PC-3 (cell line): ENCODE measurements at regions not wholly inside any gene's neighbourhood (a gene's known extent, or its start where the extent isn't known, plus 50 kb on each side); places are given as distances from the start of the nearest gene placed in this dataset.

ENCODE experiments used
- ATAC-seq: fragments of 200-7000 bp; cut with Tn5 transposase; 2 replicates; pipeline ENCODE4 v1.9.1; 2020; ENCODE audit warnings: mild to moderate bottlenecking, moderate library complexity
- BruUV-seq: library from RNA; stranded (reverse); fragments of 400-500 nt; replicated peaks from 2 replicates; lab custom pipeline; 2021; lab: Mats Ljungman, UMichigan
- CTCF ChIA-PET: fragments of 300-600 bp; sonication (Branson Sonifier 250); formaldehyde crosslinking; loops from one replicate; lab custom pipeline; 2022; ENCODE audit warnings: antibody characterized with exemption; lab: Charles Lee
- POLR2A ChIA-PET: fragments of 300-600 bp; sonication (Branson Sonifier 250); formaldehyde crosslinking; loops from one replicate; lab custom pipeline; 2022; ENCODE audit warnings: antibody characterized with exemption; ENCODE audit not compliant: unreplicated experiment; lab: Charles Lee
- DNase-seq: peaks from one replicate; pipeline ENCODE4 v3.0.0-alpha.2; 2015
- H2AFZ ChIP-seq: fragments of 300-600 bp; sonication (generic); 2 replicates; pipeline ENCODE4 v1.6.0; 2016; ENCODE audit warnings: antibody characterized with exemption, low read length
- H3F3A ChIP-seq: fragments of 300-600 bp; sonication (generic); one replicate; pipeline ENCODE4 v1.6.0; 2017; ENCODE audit warnings: antibody characterized with exemption, low read length, control low read depth, mild to moderate bottlenecking; ENCODE audit not compliant: unreplicated experiment
- H3K27ac ChIP-seq: fragments of 300-600 bp; sonication (generic); 2 replicates; pipeline ENCODE4 v1.5.1; 2016; ENCODE audit warnings: mild to moderate bottlenecking, low read length
- H3K27me3 ChIP-seq: fragments of 300-600 bp; sonication (generic); 2 replicates; pipeline ENCODE4 v1.6.1; 2016; ENCODE audit warnings: low read length, mixed read lengths
- H3K36me3 ChIP-seq: fragments of 300-600 bp; sonication (generic); 2 replicates; pipeline ENCODE4 v1.6.1; 2016; ENCODE audit warnings: low read depth, mixed run types, low read length, mixed read lengths
- H3K4me1 ChIP-seq: fragments of 300-600 bp; sonication (generic); 2 replicates; pipeline ENCODE4 v1.5.1; 2016; ENCODE audit warnings: low read length; ENCODE audit not compliant: insufficient read depth
- H3K4me2 ChIP-seq: fragments of 300-600 bp; sonication (generic); 2 replicates; pipeline ENCODE4 v1.6.0; 2016; ENCODE audit warnings: low read length
- H3K4me3 ChIP-seq: fragments of 300-600 bp; sonication (generic); 2 replicates; pipeline ENCODE4 v1.5.1; 2016; ENCODE audit warnings: mild to moderate bottlenecking, low read length, mixed read lengths
- H3K79me2 ChIP-seq: fragments of 300-600 bp; sonication (generic); 2 replicates; pipeline ENCODE4 v1.6.1; 2017; ENCODE audit warnings: low read length, mixed read lengths
- H3K9ac ChIP-seq: fragments of 300-600 bp; sonication (generic); 2 replicates; pipeline ENCODE4 v1.6.0; 2016; ENCODE audit warnings: mild to moderate bottlenecking, low read length
- H3K9me2 ChIP-seq: fragments of 300-600 bp; sonication (generic); replicated peaks from 2 replicates; pipeline ENCODE4 v1.6.1; 2016; ENCODE audit warnings: mixed run types, low read length, mixed read lengths
- H3K9me3 ChIP-seq: fragments of 300-600 bp; sonication (generic); 2 replicates; pipeline ENCODE4 v1.6.1; 2016; ENCODE audit warnings: low read length, mixed read lengths
- H4K20me1 ChIP-seq: fragments of 300-600 bp; sonication (generic); 2 replicates; pipeline ENCODE4 v1.6.1; 2016; ENCODE audit warnings: low read length, mixed read lengths
- CTCF ChIP-seq: fragments of 300-600 bp; sonication (generic); conservative IDR thresholded peaks from 2 replicates; pipeline ENCODE4 v1.5.1; 2017; ENCODE audit warnings: antibody characterized with exemption, low read depth, mild to moderate bottlenecking, low read length
- EZH2 ChIP-seq: fragments of 300-600 bp; sonication (generic); IDR thresholded peaks from one replicate; pipeline ENCODE4 v1.6.1; 2017; ENCODE audit warnings: antibody characterized with exemption, mild to moderate bottlenecking, low read length; ENCODE audit not compliant: unreplicated experiment
- EZH2phosphoT487 ChIP-seq: fragments of 300-600 bp; sonication (generic); IDR thresholded peaks from 2 replicates; pipeline ENCODE4 v1.6.1; 2018; ENCODE audit warnings: mild to moderate bottlenecking, antibody characterized with exemption, low read length, borderline replicate concordance
- intact Hi-C: fragments of 100-400 bp; cut with micrococcal nuclease; formaldehyde crosslinking; loops from 2 replicates; pipeline ENCODE4 v1.9.0; 2023

- BruUV-seq = no TSS peak
- H3K27ac ChIP-seq = no peak overlapping the region
- intact Hi-C loops = no loop called here
Measured at GRCh38 chr6:156407334-156407733, 369.8 kb upstream of the ARID1B start.

GRCh38 chr6:156406688-156407087, 370.5 kb upstream of the ARID1B start:
- no peaks in the 10 kb centered on the region for H3K27me3 ChIP-seq
- H3K4me3 ChIP-seq = no peak overlapping the region
- ChIA-PET CTCF (no interaction called here), POLR2A (no interaction called here)
- H3K4me1 ChIP-seq = no peaks in the 10 kb centered on the region
- H3K79me2 ChIP-seq = no peaks in the 10 kb centered on the region
- ATAC-seq (no peak), DNase-seq (no peak)
- no peaks in the 10 kb centered on the region for H3F3A ChIP-seq
- H3K9ac ChIP-seq = no peak overlapping the region
- no peak overlapping the region for H2AFZ ChIP-seq
- H3K9me2 ChIP-seq = no peaks in the 10 kb centered on the region
- no peak overlapping the region for H3K27ac ChIP-seq
- no peaks in the 10 kb centered on the region for H3K36me3 ChIP-seq
- H3K4me2 ChIP-seq = no peak overlapping the region
- TF ChIP-seq CTCF = no peak
- TF ChIP-seq EZH2phosphoT487 = no peak
- TF ChIP-seq EZH2 = no peak
- H4K20me1 ChIP-seq = no peaks in the 10 kb centered on the region
- intact Hi-C loops = no loop called here
- BruUV-seq = no TSS peak
- no peaks in the 10 kb centered on the region for H3K9me3 ChIP-seq

More at GRCh38 chr6:156407334-156407733, 369.8 kb upstream of the ARID1B start:
- no peak overlapping the region for H3K4me3 ChIP-seq
- no peak overlapping the region for H3K4me2 ChIP-seq
- H3K9me2 ChIP-seq = no peaks in the 10 kb centered on the region
- TF ChIP-seq EZH2 (no peak), EZH2phosphoT487 (no peak), CTCF (no peak)
- CTCF ChIA-PET = no interaction called here
- H3K9me3 ChIP-seq = no peaks in the 10 kb centered on the region
- no peak overlapping the region for H3K9ac ChIP-seq
- H3K27me3 ChIP-seq = no peaks in the 10 kb centered on the region
- H4K20me1 ChIP-seq = no peaks in the 10 kb centered on the region
- H3K79me2 ChIP-seq = no peaks in the 10 kb centered on the region
- H3F3A ChIP-seq = no peaks in the 10 kb centered on the region
- H2AFZ ChIP-seq = no peak overlapping the region
- H3K36me3 ChIP-seq = no peaks in the 10 kb centered on the region
- no peak for ATAC-seq
- H3K4me1 ChIP-seq = no peaks in the 10 kb centered on the region
- POLR2A ChIA-PET = no interaction called here
- DNase-seq = no peak

- Histone ChIP-seq H3K36me3 (no peaks in the 10 kb centered on the region), H3K27me3 (no peaks in the 10 kb centered on the region), H3K9me3 (no peaks in the 10 kb centered on the region), H3K79me2 (no peaks in the 10 kb centered on the region), H2AFZ (no peak overlapping the region), H3K27ac (no peak overlapping the region), H3K9me2 (no peaks in the 10 kb centered on the region), H3K4me2 (no peak overlapping the region), H3K4me3 (no peak overlapping the region), H4K20me1 (no peaks in the 10 kb centered on the region), H3K4me1 (no peaks in the 10 kb centered on the region), H3F3A (no peaks in the 10 kb centered on the region), H3K9ac (no peak overlapping the region)
- no TSS peak for BruUV-seq
- TF ChIP-seq EZH2 = no peak
- no peak for TF ChIP-seq CTCF
- TF ChIP-seq EZH2phosphoT487 = no peak
- intact Hi-C loops = no loop called here
- CTCF ChIA-PET = no interaction called here
- ATAC-seq (no peak), DNase-seq (no peak)
- POLR2A ChIA-PET = no interaction called here
Measured at GRCh38 chr6:156406099-156406498, 371.1 kb upstream of the ARID1B start.
